ENCODE measurements at regions not wholly inside any gene's neighbourhood (a gene's known extent, or its start where the extent isn't known, plus 50 kb on each side); places are given as distances from the start of the nearest gene placed in this dataset.

GRCh38 chr3:162217647-162218046 is 721.0 kb downstream of the OTOL1 start:
- Histone ChIP-seq H3K4me3 (ENCODE audit: insufficient read depth, low read depth, low read length) (no peak overlapping the region), H3K27me3 (ENCODE audit: control insufficient read depth, insufficient read depth, low read length) (no peaks in the 10 kb centered on the region), H3K36me3 (replicated peaks; ENCODE audit: control insufficient read depth, insufficient read depth, low read length) (no peaks in the 10 kb centered on the region)
- no peak for DNase-seq

GRCh38 chr3:162218479-162218878 is 721.9 kb downstream of the OTOL1 start:
- Histone ChIP-seq H3K4me3 (ENCODE audit: insufficient read depth, low read depth, low read length) (no peak overlapping the region), H3K36me3 (replicated peaks; ENCODE audit: control insufficient read depth, insufficient read depth, low read length) (no peaks in the 10 kb centered on the region), H3K27me3 (ENCODE audit: control insufficient read depth, insufficient read depth, low read length) (no peaks in the 10 kb centered on the region)
- DNase-seq: no peak

GRCh38 chr3:162224746-162225145 is 728.1 kb downstream of the OTOL1 start:
- Histone ChIP-seq H3K36me3 (replicated peaks; ENCODE audit: control insufficient read depth, insufficient read depth, low read length) (no peaks in the 10 kb centered on the region), H3K4me3 (ENCODE audit: insufficient read depth, low read depth, low read length) (no peak overlapping the region), H3K27me3 (ENCODE audit: control insufficient read depth, insufficient read depth, low read length) (no peaks in the 10 kb centered on the region)
- DNase-seq: no peak

- no peak overlapping the region for H3K4me3 ChIP-seq (ENCODE audit: insufficient read depth, low read depth, low read length)
- H3K27me3 ChIP-seq (ENCODE audit: control insufficient read depth, insufficient read depth, low read length): no peaks in the 10 kb centered on the region
- DNase-seq: no peak
- no peaks in the 10 kb centered on the region for H3K36me3 ChIP-seq (replicated peaks; ENCODE audit: control insufficient read depth, insufficient read depth, low read length)
These were observed 740.3 kb downstream of the OTOL1 start for GRCh38 chr3:162236949-162237348.

GRCh38 chr3:162250782-162251181 is 754.2 kb downstream of the OTOL1 start:
- Histone ChIP-seq H3K4me3 (ENCODE audit: insufficient read depth, low read depth, low read length) (no peak overlapping the region), H3K36me3 (replicated peaks; ENCODE audit: control insufficient read depth, insufficient read depth, low read length) (no peaks in the 10 kb centered on the region), H3K27me3 (ENCODE audit: control insufficient read depth, insufficient read depth, low read length) (no peaks in the 10 kb centered on the region)
- DNase-seq: no peak

- DNase-seq: no peak
- H3K4me3 ChIP-seq (ENCODE audit: insufficient read depth, low read depth, low read length): no peak overlapping the region
- no peaks in the 10 kb centered on the region for H3K36me3 ChIP-seq (replicated peaks; ENCODE audit: control insufficient read depth, insufficient read depth, low read length)
- H3K27me3 ChIP-seq (ENCODE audit: control insufficient read depth, insufficient read depth, low read length): no peaks in the 10 kb centered on the region
These were observed 765.5 kb downstream of the OTOL1 start for GRCh38 chr3:162262129-162262528.

GRCh38 chr3:162263596-162263995 is 767.0 kb downstream of the OTOL1 start:
- Histone ChIP-seq H3K27me3 (ENCODE audit: control insufficient read depth, insufficient read depth, low read length) (no peaks in the 10 kb centered on the region), H3K4me3 (ENCODE audit: insufficient read depth, low read depth, low read length) (no peak overlapping the region), H3K36me3 (replicated peaks; ENCODE audit: control insufficient read depth, insufficient read depth, low read length) (no peaks in the 10 kb centered on the region)
- DNase-seq: no peak

GRCh38 chr3:162269636-162270458 is 773.2 kb downstream of the OTOL1 start:
- no peak for DNase-seq
- Histone ChIP-seq H3K4me3 (ENCODE audit: insufficient read depth, low read depth, low read length) (no peak overlapping the region), H3K27me3 (ENCODE audit: control insufficient read depth, insufficient read depth, low read length) (no peaks in the 10 kb centered on the region), H3K36me3 (replicated peaks; ENCODE audit: control insufficient read depth, insufficient read depth, low read length) (no peaks in the 10 kb centered on the region)

GRCh38 chr3:162274070-162274469 is 777.5 kb downstream of the OTOL1 start:
- Histone ChIP-seq H3K36me3 (replicated peaks; ENCODE audit: control insufficient read depth, insufficient read depth, low read length) (no peaks in the 10 kb centered on the region), H3K4me3 (ENCODE audit: insufficient read depth, low read depth, low read length) (no peak overlapping the region), H3K27me3 (ENCODE audit: control insufficient read depth, insufficient read depth, low read length) (no peaks in the 10 kb centered on the region)
- DNase-seq: no peak

- H3K36me3 ChIP-seq (replicated peaks; ENCODE audit: control insufficient read depth, insufficient read depth, low read length): no peaks in the 10 kb centered on the region
- H3K4me3 ChIP-seq (ENCODE audit: insufficient read depth, low read depth, low read length): no peak overlapping the region
- no peak for DNase-seq
- no peaks in the 10 kb centered on the region for H3K27me3 ChIP-seq (ENCODE audit: control insufficient read depth, insufficient read depth, low read length)
These were observed 782.2 kb downstream of the OTOL1 start for GRCh38 chr3:162278834-162279233.

GRCh38 chr3:162285259-162285658 is 788.7 kb downstream of the OTOL1 start:
- H3K4me3 ChIP-seq (ENCODE audit: insufficient read depth, low read depth, low read length): no peak overlapping the region
- no peak for DNase-seq
- H3K36me3 ChIP-seq (replicated peaks; ENCODE audit: control insufficient read depth, insufficient read depth, low read length): no peaks in the 10 kb centered on the region
- no peaks in the 10 kb centered on the region for H3K27me3 ChIP-seq (ENCODE audit: control insufficient read depth, insufficient read depth, low read length)

- Histone ChIP-seq H3K36me3 (replicated peaks; ENCODE audit: control insufficient read depth, insufficient read depth, low read length) (no peaks in the 10 kb centered on the region), H3K4me3 (ENCODE audit: insufficient read depth, low read depth, low read length) (no peak overlapping the region), H3K27me3 (ENCODE audit: control insufficient read depth, insufficient read depth, low read length) (no peaks in the 10 kb centered on the region)
- no peak for DNase-seq
These were observed 791.0 kb downstream of the OTOL1 start for GRCh38 chr3:162287600-162287999.

- H3K27me3 ChIP-seq (ENCODE audit: control insufficient read depth, insufficient read depth, low read length): no peaks in the 10 kb centered on the region
- no peak for DNase-seq
- no peaks in the 10 kb centered on the region for H3K36me3 ChIP-seq (replicated peaks; ENCODE audit: control insufficient read depth, insufficient read depth, low read length)
- no peak overlapping the region for H3K4me3 ChIP-seq (ENCODE audit: insufficient read depth, low read depth, low read length)
These were observed 795.8 kb downstream of the OTOL1 start for GRCh38 chr3:162292409-162292808.

- no peak for DNase-seq
- H3K27me3 ChIP-seq (ENCODE audit: control insufficient read depth, insufficient read depth, low read length): no peaks in the 10 kb centered on the region
- no peaks in the 10 kb centered on the region for H3K36me3 ChIP-seq (replicated peaks; ENCODE audit: control insufficient read depth, insufficient read depth, low read length)
- H3K4me3 ChIP-seq (ENCODE audit: insufficient read depth, low read depth, low read length): no peak overlapping the region
These were observed 798.8 kb downstream of the OTOL1 start for GRCh38 chr3:162295323-162295983.

- H3K36me3 ChIP-seq (replicated peaks; ENCODE audit: control insufficient read depth, insufficient read depth, low read length): no peaks in the 10 kb centered on the region
- DNase-seq: no peak
- H3K4me3 ChIP-seq (ENCODE audit: insufficient read depth, low read depth, low read length): no peak overlapping the region
- no peaks in the 10 kb centered on the region for H3K27me3 ChIP-seq (ENCODE audit: control insufficient read depth, insufficient read depth, low read length)
These were observed 806.5 kb downstream of the OTOL1 start for GRCh38 chr3:162302983-162303624.
